GM19238 (cell line): ENCODE measurements at regions not wholly inside any gene's neighbourhood (a gene's known extent, or its start where the extent isn't known, plus 50 kb on each side); places are given as distances from the start of the nearest gene placed in this dataset.
"Not testable (repeated sequence)": the region's sequence is repeated elsewhere in the genome, so short reads cannot be mapped to it uniquely, and the experiment has no call there.

ENCODE experiments used
- DNase-seq: peaks from one replicate; pipeline ENCODE4 v3.0.0; 2011; ENCODE audit warnings: low spot score; ENCODE audit not compliant: insufficient read length

DNA sequence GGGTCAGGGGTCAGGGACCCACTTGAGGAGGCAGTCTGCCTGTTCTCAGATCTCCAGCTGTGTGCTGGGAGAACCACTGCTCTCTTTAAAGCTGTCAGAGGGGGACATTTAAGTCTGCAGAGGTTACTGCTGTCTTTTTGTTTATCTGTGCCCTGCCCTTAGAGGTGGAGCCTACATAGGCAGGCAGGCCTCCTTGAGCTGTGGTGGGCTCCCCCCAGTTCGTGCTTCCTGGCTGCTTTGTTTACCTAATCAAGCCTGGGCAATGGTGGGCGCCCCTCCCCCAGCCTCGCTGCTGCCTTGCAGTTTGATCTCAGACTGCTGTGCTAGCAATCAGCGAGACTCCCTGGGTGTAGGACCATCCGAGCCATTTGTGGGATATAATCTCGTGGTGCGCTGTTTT lies 830.5 kb upstream of the ANO3 start:
- DNase-seq: not testable (repeated sequence)

DNA sequence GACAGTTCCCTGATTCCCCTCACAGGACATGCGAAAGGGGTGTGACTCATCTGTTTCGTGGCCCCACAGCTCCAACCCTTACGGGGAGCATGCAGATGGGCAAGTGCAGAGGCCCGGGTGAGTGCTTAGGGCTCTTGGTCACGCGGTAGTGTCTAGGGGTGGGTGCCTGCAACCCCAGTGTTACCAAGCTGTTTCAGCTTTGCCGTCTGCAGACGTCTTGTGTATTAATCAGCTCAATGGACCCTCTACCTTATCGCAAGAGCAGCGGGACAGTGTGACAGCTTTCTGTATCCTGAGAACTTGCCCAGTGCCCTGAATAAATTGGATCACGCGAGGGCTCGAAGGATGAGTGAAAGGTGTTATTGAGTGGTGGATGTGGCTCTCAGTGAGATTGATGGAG lies 816.4 kb upstream of the ANO3 start:
- no peak for DNase-seq

DNA sequence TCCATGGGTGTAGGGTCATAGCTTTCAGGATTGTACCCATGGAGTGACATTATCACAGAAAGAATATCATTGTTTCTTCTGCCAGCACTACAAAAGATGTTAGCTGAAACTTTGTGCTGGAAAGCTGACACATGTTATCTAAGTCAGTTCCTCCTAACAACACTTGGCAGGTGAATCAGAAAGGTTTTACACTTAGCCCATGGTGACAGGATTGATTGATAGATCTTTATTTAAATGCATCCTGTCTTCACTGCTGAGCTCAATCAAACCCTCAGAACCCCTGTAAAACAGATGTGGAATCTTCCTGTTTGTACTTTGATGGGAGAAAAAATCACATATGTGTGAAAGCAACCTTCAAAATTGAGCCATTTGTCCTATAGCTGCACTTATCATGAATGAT lies 811.5 kb upstream of the ANO3 start:
- DNase-seq: no peak

DNA sequence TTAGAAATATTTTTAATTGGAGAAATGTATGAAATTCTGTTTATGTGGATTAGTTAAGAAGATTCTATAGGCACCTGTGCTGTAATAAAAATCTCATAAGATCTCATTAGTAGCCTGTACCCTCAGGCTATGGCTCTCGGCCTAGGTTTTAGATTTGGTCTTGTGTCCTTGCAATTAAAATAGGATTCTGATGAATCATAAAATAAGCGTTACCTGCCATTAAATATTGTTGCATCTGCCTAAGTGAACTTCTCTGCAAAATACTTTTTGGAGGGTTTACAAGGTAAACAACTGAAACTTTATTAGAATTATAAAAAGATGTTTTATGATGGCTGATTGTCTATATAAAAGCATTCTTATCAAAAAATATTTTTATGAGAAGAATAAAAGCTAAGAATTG lies 804.1 kb upstream of the ANO3 start:
- no peak for DNase-seq

DNA sequence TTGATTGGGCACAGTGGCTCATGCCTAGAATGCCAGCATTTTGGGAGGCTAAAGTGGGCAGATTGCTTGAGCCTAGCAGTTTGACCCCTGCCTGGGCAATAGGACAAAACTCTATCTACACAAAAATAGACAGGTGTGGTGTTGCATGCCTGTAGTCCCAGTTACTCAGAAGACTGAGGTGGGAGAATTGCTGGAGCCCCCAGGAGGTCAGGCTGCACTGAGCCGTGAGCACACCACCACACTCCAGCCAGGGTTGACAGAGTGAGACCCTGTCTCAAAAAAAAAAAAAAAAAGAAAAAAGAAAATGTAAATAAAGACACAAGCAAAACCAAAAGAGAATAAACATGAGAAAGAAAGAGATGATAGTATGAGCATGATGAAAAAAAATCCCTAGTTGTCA lies 802.4 kb upstream of the ANO3 start:
- no peak for DNase-seq

DNA sequence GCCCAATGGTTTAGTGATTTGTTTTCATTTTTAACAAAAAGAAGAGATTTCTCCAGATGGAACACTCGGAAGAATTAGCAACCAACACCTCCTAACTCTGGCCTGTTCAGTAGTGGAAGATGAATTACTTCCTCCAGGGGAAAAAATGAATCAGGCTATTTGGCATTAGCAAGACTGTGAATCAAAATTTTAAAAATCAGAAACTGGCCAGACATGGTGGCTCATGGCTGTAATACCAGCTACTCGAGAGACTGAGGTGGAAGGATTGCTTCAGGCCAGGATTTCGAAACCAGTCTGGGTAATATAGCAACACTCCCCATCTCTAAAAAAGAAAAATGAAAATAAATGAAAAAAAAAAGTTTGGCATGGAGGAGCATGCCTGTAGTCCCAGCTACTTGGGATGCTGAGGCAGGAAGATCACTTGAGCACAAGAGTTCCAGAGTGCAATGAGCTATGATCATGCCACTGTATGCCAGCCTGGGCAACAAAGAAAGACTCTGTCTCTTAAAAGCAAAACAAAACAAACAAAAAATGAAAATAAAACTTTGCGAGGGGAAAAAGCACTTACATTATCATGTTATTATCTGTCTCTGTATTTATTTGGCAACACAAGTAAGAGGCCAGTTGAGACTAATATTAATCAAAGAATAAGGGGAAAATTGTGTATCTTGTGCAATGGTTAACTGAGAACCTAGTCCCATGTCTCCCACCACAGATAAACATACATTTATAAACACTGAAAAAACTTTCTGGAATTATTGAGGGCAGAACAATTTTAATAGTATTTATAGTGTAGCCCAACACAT lies 796.3 kb upstream of the ANO3 start:
- DNase-seq: no peak

DNA sequence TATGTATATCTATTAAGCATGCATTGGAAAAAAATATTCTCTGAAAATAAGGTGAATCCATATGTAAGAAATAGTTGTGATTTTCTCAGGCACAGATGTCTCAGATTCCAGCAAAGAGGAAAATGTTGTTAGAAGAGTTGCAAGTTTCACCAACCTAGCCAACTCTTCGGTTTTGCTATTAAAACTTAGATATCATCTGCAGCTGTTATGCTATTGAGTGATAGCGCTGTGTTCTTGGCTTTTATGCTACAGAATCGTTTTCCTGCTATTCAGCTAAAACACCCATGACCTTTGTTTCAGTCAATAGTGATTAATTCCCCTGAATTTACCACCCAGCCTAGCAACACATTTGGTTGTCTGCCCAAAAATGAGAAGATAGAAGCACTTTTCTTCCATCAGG lies 795.6 kb upstream of the ANO3 start:
- DNase-seq: no peak

DNA sequence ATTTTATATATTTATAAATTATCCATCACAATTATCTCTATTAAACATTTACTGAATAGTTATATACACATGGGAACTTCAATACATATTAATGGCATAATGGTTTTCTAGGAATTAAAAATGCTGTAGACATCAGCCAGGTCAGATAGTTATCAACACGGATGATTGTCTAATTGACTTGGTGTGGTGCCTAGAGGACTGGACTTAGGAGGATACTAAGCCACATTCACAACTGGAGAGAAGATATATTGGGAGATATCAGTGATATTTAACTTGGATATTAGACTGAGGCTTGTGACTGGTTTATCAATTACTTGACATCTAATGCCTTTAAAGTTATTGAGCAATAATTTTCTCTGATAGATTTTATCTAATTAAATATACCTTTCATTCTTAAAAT lies 794.5 kb upstream of the ANO3 start:
- DNase-seq: no peak

DNA sequence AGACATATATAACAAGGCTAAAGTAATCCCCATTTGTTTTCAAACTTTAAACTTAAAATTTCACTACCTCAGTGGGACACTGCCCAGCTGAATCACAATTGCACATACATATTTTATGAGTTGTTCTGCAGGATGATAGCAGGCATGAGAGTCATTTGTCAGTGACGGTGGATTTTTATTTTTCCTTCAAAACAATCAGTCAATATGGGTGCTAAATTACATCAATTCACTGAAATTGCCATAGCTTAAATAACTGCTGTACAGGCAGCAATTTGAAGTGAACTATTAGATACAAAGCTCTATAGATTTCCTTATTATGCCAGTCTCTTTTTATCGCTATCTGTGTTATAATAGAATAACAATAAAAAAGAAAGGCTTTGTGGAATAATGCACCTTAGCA lies 784.6 kb upstream of the ANO3 start:
- DNase-seq: no peak

DNA sequence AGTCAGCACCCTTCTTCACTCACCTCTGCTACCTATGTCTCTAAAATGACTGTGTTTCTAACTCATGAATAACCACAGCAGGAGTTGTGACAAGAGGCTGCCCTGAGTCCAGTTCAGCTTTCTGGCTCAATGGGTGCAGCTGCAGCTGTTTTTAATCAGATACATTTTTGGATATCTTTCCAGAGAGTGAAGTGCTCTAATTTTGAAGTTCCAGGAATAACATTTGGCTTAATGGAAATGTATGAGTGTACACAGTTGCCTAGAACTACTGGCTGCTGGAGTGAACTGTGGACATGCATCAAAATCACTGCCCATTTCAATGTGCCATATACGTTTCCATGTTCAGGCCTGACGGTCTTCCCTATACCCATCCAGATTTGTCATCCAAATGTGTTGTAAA lies 769.5 kb upstream of the ANO3 start:
- no peak for DNase-seq

DNA sequence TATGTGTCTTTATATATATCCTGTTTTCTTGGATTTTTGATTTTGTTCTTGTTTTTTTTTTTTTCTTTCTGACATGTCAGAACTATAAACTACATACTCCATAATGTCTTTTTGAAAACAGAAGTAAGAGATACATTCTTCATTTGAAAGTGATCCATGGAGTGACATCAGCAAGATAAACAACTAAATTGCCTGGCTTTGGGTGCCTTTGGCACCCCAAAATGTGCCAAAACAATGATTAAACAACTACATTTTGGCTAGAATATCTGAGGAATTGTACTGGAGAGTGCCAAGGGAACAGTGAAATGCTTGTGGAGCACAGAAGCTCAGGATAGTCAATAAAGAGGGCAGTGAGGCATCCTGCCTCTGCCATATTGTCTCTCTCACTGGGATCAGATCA lies 766.1 kb upstream of the ANO3 start:
- DNase-seq: no peak

DNA sequence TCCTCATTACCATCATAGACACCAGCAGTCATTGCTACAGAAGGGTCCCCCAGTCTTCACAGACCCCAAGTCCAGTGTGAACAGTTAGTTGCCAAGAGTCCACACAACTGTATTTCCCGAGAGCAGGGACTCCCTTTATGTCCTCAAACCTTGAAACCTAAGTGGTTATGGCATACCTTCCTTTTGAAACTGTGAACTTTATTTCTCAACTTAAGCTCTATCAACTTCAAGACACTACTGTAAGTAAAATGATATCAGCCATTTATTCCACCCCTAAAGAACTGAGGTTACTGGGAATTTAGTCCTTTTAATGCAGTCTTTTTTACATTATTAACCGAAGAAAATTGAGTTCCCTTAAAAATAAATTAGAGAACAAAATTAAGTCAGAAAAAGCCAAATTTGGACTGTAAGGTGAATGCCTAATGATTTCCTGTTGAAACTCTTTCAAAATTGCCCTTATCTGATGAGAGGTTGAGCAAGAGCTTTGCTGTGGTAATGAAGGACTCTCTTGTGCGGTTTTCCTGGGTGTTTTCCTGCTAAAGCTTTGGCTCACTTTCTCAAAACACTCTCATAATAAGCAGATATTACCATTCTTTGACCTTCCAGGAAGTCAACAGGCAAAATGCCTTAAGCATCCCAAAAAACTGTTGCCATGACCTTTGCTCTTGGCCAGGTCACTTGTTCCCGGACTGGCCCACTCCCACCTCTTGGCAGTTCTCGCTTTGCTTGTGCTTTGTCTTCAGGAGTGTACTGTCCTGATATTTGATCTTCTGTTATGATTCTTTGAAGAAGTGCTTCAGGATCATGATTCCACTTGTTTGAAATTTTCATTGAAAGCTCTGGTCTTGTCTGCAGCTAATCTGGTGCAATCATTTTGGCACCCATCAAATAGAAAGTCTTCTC lies 765.4 kb upstream of the ANO3 start:
- no peak for DNase-seq

DNA sequence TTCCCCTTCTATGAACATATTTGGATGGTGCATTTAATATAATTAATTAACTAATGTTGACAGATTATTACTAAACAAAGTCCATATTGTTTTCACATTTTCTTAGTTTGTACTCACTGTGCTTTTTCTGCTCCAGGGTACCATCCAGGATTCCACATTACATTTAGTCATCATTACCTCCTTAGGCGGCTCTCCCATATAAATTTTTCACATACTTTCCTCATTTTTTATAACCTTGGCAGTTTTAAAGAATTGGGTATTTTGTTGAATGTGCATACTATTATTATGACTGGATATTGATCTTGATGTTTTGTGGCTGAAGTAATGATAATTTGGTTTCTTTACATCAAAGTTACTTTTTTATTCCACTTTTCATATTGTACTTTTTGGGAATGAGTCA lies 755.6 kb upstream of the ANO3 start:
- DNase-seq: no peak

DNA sequence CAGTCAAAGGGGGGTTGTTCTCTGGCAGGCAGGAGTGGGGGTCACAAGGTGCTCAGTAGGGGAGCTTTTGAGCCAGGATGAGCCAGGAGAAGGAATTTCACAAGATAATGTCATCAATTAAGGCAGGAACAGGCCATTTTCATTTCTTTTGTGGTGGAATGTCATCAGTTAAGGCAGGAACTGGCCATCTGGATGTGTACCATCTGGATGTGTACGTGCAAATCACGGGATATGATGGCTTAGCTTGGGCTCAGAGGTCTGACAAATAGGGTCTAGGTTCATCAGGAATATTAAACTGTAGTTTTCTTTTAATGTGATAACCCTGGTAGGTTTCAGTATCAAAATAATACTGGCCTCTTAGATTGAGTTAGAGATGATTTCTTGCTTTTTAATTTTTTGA lies 752.4 kb upstream of the ANO3 start:
- not testable (repeated sequence) for DNase-seq

DNA sequence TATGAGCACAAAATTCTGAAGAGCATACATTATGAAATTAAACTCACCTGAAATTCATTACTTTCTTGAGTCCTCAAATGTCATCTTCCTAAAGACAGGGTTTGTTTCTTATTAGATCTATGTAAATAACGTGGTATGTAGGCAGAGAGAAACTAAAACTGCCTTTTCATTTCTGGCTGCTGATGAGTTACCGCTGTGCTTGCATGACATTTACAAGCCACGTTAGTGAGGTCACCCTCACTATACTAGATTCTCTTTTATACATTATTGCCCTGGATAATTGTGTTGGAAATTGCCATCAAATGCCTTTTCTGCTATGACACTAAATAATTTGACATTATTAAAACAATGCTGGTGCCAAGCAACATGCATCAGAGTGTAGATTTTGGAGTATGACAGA lies 748.3 kb upstream of the ANO3 start:
- no peak for DNase-seq

DNA sequence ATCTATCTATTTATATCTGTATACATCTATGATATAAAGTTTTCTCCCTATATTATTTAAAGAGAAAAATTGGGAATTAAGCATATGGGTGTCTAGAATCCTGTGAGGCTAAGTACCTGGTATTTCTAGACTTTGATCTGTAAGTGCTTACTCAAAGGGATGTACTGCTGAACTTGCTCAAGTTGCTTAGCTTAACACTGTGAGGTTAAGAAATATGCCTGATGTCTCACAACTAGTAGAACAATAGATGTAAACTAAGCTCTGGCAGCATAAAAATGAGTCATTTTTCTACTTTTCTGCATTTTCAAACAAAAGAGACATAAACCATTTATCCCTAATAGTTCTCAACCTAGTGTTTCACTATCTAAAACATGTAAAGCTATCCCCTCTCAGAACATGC lies 744.4 kb upstream of the ANO3 start:
- no peak for DNase-seq

DNA sequence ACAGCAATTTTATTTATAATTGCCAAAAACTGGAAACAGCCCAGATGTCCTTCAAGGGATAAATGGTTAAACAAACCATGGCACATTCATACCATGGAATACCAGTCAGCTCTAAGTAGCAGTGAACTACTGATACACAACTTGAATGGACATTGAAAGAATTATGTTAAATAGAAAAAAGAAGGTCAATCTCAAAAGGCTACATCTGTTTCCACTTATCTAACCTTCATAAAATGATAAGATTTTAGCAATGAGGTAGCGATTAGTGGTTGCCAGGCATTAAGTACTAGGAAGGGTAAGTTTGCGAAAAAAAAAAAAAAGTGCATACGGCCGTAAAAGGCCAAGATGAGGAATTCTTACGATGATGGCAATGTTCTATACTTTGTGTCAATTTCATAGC lies 738.7 kb upstream of the ANO3 start:
- DNase-seq: no peak

DNA sequence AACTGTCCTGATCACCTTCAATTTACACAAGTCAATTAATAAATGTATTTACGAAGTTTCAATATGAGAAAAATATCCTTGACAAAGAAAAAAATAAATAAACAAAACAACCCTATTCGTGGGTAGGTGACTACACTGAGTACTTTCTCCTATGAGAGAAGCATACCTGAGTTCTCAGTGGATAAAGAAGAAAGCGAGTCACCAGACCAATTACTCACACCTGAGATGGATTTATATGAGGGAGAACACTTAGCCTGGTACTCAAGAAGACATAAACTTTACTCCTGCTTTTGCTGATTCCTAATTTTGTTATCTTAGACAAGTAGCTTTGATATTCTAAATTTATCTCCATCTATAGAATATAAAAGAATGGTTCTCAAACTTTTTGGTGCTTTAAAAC lies 735.2 kb upstream of the ANO3 start:
- no peak for DNase-seq

DNA sequence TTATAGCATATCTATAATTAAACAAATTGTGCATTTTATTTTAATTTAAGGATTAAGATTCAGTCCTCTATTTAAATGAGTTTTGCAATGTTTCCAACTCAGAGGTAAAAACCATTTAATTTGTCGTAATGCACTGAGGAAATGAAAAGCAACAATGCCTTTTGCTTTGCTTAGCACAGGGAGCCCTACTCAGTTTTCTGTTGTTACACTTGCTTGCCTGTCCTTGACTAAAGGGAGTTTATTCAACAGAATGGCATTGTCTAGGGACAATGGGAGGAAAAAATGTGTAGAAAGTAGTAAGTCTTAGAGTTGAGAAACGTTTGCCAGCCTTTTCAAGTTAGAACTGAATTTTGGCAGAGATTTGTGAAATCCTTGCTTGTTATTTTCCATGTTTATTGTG lies 734.2 kb upstream of the ANO3 start:
- no peak for DNase-seq

DNA sequence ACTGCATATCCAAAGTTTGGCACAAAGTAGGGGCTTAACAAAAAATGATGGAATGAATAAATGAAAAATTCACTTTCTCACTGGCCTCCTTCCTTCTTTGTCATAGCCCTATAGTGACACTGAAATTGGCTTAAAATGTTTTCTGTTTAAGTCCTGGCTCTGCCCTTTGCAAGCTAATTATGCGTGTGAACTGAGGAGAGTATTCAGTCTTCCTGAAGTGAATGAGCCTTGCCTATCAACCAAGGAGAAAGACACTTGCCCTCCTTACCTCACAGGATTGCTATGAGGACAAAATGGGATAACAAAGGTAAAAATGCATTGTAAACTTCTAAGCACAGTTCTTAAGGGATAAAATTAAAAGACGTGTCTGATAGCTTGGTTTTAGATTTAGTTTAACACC lies 729.8 kb upstream of the ANO3 start:
- DNase-seq: no peak

DNA sequence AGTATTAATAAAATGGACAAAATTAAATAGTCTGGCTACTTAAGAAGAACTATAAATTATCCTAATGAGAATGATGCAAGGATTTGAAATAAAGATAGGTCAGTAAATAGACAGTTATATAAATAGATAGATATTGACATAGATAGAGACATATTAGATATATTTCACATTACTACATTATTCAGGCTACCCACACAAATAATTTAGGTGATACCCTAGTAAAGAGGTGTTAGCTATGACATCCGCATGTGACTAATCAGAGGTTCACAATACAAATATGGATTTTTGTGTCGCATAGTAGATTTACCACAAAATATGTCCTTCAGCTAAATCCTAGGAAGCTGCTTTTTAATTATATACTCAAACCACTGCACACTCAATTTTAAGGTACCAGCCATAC lies 729.0 kb upstream of the ANO3 start:
- DNase-seq: no peak

DNA sequence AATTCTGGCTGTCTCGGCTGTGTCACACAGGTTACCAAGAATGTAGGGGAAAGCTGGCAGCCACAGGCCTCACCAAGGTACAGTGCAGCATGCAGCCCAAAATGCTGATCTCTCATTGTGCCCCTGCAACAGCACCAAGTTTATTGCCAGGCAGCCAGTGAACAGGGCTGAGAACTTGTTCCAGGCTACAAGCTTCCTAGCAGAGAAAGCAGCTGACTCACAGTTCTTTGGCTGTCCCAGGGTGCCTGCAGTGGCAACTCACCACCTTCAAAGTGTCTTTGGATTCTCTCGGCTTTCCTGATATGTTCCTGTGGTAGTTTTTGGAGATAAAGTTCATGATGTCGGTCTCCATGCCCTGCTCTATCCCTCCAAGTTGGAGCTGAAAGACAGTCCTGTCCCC lies 719.1 kb upstream of the ANO3 start:
- no peak for DNase-seq

DNA sequence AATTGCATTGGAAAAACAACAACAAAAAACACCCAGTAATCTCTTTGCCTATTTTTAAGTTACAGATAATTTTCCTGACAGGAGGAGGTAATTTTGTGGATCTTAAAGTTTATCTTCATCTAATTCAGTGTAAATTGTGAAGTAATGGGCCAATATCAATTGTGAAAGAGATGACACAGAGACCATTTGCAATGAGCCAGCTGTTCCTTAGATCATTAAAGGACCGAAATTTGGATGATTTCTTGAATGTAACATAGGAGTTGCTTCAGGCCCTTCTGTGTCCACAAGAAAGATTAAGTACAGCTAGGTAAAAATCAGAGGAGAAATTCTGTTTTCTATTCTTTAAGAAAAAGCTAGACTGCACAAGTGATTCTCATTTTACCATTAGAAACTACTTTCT lies 718.5 kb upstream of the ANO3 start:
- no peak for DNase-seq
